K562 (cell line): ENCODE measurements at regions not wholly inside any gene's neighbourhood (a gene's known extent, or its start where the extent isn't known, plus 50 kb on each side); places are given as distances from the start of the nearest gene placed in this dataset.
A peak's percentile ranks its signal among the peaks of the same experiment; 100 is the strongest.
"Not testable (repeated sequence)": the region's sequence is repeated elsewhere in the genome, so short reads cannot be mapped to it uniquely, and the experiment has no call there.

Experiments used
- ATAC-seq: fragments of 200-7000 bp; cut with Tn5 transposase; 3 replicates; pipeline ENCODE4 v1.9.1; 2020; ENCODE audit warnings: moderate library complexity
- BruUV-seq: library from RNA; stranded (reverse); fragments of 400-500 nt; replicated peaks from 2 replicates; lab custom pipeline; 2021; lab: Mats Ljungman, UMichigan
- CTCF ChIA-PET: fragments of 300-600 bp; formaldehyde crosslinking; extraction: SDS; loops from one replicate; lab custom pipeline; 2021; ENCODE audit warnings: low intra/inter-chr PET ratio; lab: Yijun Ruan, JAX
- POLR2A ChIA-PET: fragments of 300-600, 350-650 bp; sonication (Branson Sonifier 250); formaldehyde crosslinking; extraction: SDS; loops from one replicate; lab custom pipeline; 2021; ENCODE audit warnings: antibody characterized with exemption, inconsistent platforms; lab: Yijun Ruan, JAX
- DNase-seq, 4 experiments: peaks; one replicate each; pipeline versions ENCODE4 v3.0.0 to v3.0.0-alpha.2; 2011 to 2018; ENCODE audit warnings: low spot score in 3 of 4, mixed read lengths in 3 of 4; ENCODE audit errors: extremely low read depth in 1 of 4
- FAIRE-seq: peaks from 2 replicates; lab custom pipeline; 2011; peaks lifted over from hg19 to GRCh38; lab: Jason Lieb, UNC
- H2AFZ ChIP-seq: 2 replicates; pipeline ENCODE4 v1.6.0; 2011; ENCODE audit warnings: low read depth, low read length, control low read depth, inconsistent platforms
- H3K27ac ChIP-seq: fragments of 200-600 bp; 3 replicates; pipeline ENCODE4 v1.8.0; 2011; ENCODE audit warnings: low read depth, mild to moderate bottlenecking, control low read depth, inconsistent platforms, low read length, moderate library complexity, mixed read lengths; ENCODE audit errors: extremely low read depth
- H3K27me3 ChIP-seq, 2 experiments: fragments of 300-600 bp in 1 of 2; 2 replicates in 1 of 2; 3 replicates in 1 of 2; pipeline versions ENCODE4 v1.6.0 to v1.8.0; 2011; ENCODE audit warnings: inconsistent platforms in 2 of 2, low read length in 2 of 2, mild to moderate bottlenecking in 1 of 2, mixed read lengths in 1 of 2, moderate library complexity in 1 of 2; ENCODE audit not compliant: control insufficient read depth in 2 of 2, insufficient read depth in 2 of 2
- H3K36me3 ChIP-seq: fragments of 300-600 bp; 3 replicates; pipeline ENCODE4 v1.8.0; 2011; ENCODE audit warnings: mild to moderate bottlenecking, low read length, inconsistent platforms; ENCODE audit not compliant: control insufficient read depth, insufficient read depth
- H3K4me1 ChIP-seq, 2 experiments: fragments of 200-600 bp in 1 of 2; replicated peaks in 1 of 2; 2 replicates in 1 of 2; 3 replicates in 1 of 2; pipeline versions ENCODE4 v1.5.1 to v1.8.0; 2011; ENCODE audit warnings: inconsistent platforms in 2 of 2, low read length in 2 of 2, mild to moderate bottlenecking in 1 of 2, mixed read lengths in 1 of 2, moderate library complexity in 1 of 2; ENCODE audit not compliant: control insufficient read depth in 2 of 2, insufficient read depth in 2 of 2
- H3K4me2 ChIP-seq: 2 replicates; pipeline ENCODE4 v1.6.1; 2011; ENCODE audit warnings: low read length, control low read depth, inconsistent platforms, mixed read lengths; ENCODE audit not compliant: insufficient read depth
- H3K4me3 ChIP-seq: fragments of 200-600 bp; sonication (generic), shearing (Covaris generic); 2 replicates; pipeline ENCODE4 v1.5.1; 2016; ENCODE audit warnings: control low read depth, inconsistent platforms
- H3K79me2 ChIP-seq: fragments of 200-600 bp; 3 replicates; pipeline ENCODE4 v1.8.0; 2011; ENCODE audit warnings: low read length, inconsistent platforms; ENCODE audit not compliant: control insufficient read depth, insufficient read depth
- H3K9ac ChIP-seq, 2 experiments: 2 replicates each; pipeline versions ENCODE4 v1.6.0 to v1.6.1; 2011; ENCODE audit warnings: low read depth in 2 of 2, low read length in 2 of 2, control low read depth in 1 of 2, inconsistent platforms in 1 of 2, mild to moderate bottlenecking in 1 of 2, mixed read lengths in 1 of 2; ENCODE audit not compliant: insufficient read depth in 1 of 2
- H3K9me1 ChIP-seq: one replicate; pipeline ENCODE4 v1.6.0; 2011; ENCODE audit warnings: inconsistent platforms, mild to moderate bottlenecking, low read length, moderate library complexity; ENCODE audit not compliant: control insufficient read depth, insufficient read depth
- H3K9me3 ChIP-seq: replicated peaks from 2 replicates; pipeline ENCODE4 v1.5.1; 2011; ENCODE audit warnings: low read depth, low read length, inconsistent platforms; ENCODE audit not compliant: control insufficient read depth, insufficient read depth
- H4K20me1 ChIP-seq: replicated peaks from 2 replicates; pipeline ENCODE4 v1.6.1; 2011; ENCODE audit warnings: low read length, inconsistent platforms, mixed read lengths; ENCODE audit not compliant: control insufficient read depth, insufficient read depth
- ZNF707 ChIP-seq: fragments of 250-450 bp; sonication (Bioruptor Pico); conservative IDR thresholded peaks from 2 replicates; pipeline ENCODE4 v1.8.0; 2022; ENCODE audit warnings: inconsistent platforms, mild to moderate bottlenecking, moderate library complexity
- WGBS: fragments of 100-300 bp; shearing (Covaris generic); methylation state at CpG from one replicate; pipeline ENCODE4 v1.1.6; 2016; ENCODE audit warnings: low coverage, mixed read lengths; ENCODE audit not compliant: insufficient coverage; ENCODE audit errors: missing lambda C conversion rate; 5-methylcytosine and 5-hydroxymethylcytosine counted together
- in situ Hi-C: fragments of 300-500 bp; cut with MboI; formaldehyde crosslinking; loops from 4 replicates; pipeline ENCODE4 v1.15.0; 2018; ENCODE audit warnings: inconsistent platforms, mixed read lengths
- intact Hi-C: fragments of 100-400 bp; cut with micrococcal nuclease; formaldehyde crosslinking; loops from 2 replicates; pipeline ENCODE4 v1.14.2; 2022

- H3K4me3 ChIP-seq, H4K20me1 ChIP-seq, H3K27ac ChIP-seq, H3K79me2 ChIP-seq, BruUV-seq, H3K9me1 ChIP-seq, H3K4me2 ChIP-seq, H3K36me3 ChIP-seq, H3K9ac ChIP-seq, DNase-seq, H3K4me1 ChIP-seq, POLR2A ChIA-PET, intact Hi-C loops, CTCF ChIA-PET, H2AFZ ChIP-seq, ATAC-seq, FAIRE-seq, H3K27me3 ChIP-seq, H3K9me3 ChIP-seq, in situ Hi-C loops: not testable (repeated sequence)
- TF ChIP-seq ZNF707 (CRISPR knock-in tag): peak; percentile 81
These were observed 287.7 kb upstream of the POTED start for GRCh38 chr21:13321919-13322318.

GRCh38 chr21:13340670-13341234, 268.8 kb upstream of the POTED start:
- H3K9me3 ChIP-seq, H3K27me3 ChIP-seq, FAIRE-seq, H3K79me2 ChIP-seq, intact Hi-C loops, H3K4me3 ChIP-seq, H3K9ac ChIP-seq, ATAC-seq, H3K4me1 ChIP-seq, H3K36me3 ChIP-seq, H3K9me1 ChIP-seq, H4K20me1 ChIP-seq, H3K4me2 ChIP-seq, CTCF ChIA-PET, H3K27ac ChIP-seq, H2AFZ ChIP-seq, POLR2A ChIA-PET, BruUV-seq, DNase-seq: not testable (repeated sequence)
- WGBS: no CpG with 5 or more reads among the region's 3 CpGs
- in situ Hi-C loops: loop anchor here (25.0 kb wide), 1 partner anchor 1697 kb away; no protein-coding TSS in a partner anchor

- CTCF ChIA-PET: not testable (repeated sequence)
These were observed 258.1 kb upstream of the POTED start for GRCh38 chr21:13351521-13351920.

GRCh38 chr21:13360175-13360574, 249.4 kb upstream of the POTED start:
- intact Hi-C loops, FAIRE-seq, H2AFZ ChIP-seq, ATAC-seq, H3K4me1 ChIP-seq, H3K4me2 ChIP-seq, H3K9me3 ChIP-seq, H3K36me3 ChIP-seq, in situ Hi-C loops, H3K9me1 ChIP-seq, H3K27ac ChIP-seq, H3K79me2 ChIP-seq, H3K9ac ChIP-seq, BruUV-seq, H3K27me3 ChIP-seq, POLR2A ChIA-PET, H3K4me3 ChIP-seq, CTCF ChIA-PET, DNase-seq, H4K20me1 ChIP-seq: not testable (repeated sequence)
- 0% methylated on average over 8 of the region's 17 CpGs for WGBS

More at GRCh38 chr21:13351521-13351920, 258.1 kb upstream of the POTED start:
- DNase-seq, H3K27ac ChIP-seq, BruUV-seq, in situ Hi-C loops, H3K27me3 ChIP-seq, FAIRE-seq, H3K36me3 ChIP-seq, H3K9me3 ChIP-seq, H4K20me1 ChIP-seq, H3K4me3 ChIP-seq, H3K4me1 ChIP-seq, intact Hi-C loops, POLR2A ChIA-PET, H3K79me2 ChIP-seq, H3K9ac ChIP-seq, H3K4me2 ChIP-seq, ATAC-seq, H3K9me1 ChIP-seq, H2AFZ ChIP-seq: not testable (repeated sequence)
- WGBS: no CpG with 5 or more reads among the region's 1 CpG
